Chondrocyte (in vitro differentiated cells): ENCODE measurements at regions not wholly inside any gene's neighbourhood (a gene's known extent, or its start where the extent isn't known, plus 50 kb on each side); places are given as distances from the start of the nearest gene placed in this dataset.

ENCODE experiments used
- DNase-seq: peaks from one replicate; pipeline ENCODE4 v3.0.0; 2021; ENCODE audit warnings: mixed read lengths, low spot score
- H3K27ac Mint-ChIP-seq: one replicate; pipeline ENCODE4 v1.8.0; 2021; ENCODE audit warnings: mild to moderate bottlenecking, moderate library complexity, mixed read lengths; ENCODE audit not compliant: unreplicated experiment
- H3K27me3 Mint-ChIP-seq: 2 replicates; pipeline ENCODE4 v1.8.0; 2021; ENCODE audit warnings: low read depth, mixed read lengths
- H3K36me3 Mint-ChIP-seq: 2 replicates; pipeline ENCODE4 v1.8.0; 2021; ENCODE audit warnings: low read depth, mixed read lengths
- H3K4me1 Mint-ChIP-seq: 2 replicates; pipeline ENCODE4 v1.8.0; 2021; ENCODE audit warnings: low read depth, mild to moderate bottlenecking, mixed read lengths
- H3K4me3 Mint-ChIP-seq: one replicate; pipeline ENCODE4 v1.8.0; 2021; ENCODE audit warnings: mild to moderate bottlenecking, moderate library complexity, mixed read lengths; ENCODE audit not compliant: unreplicated experiment
- H3K9me3 Mint-ChIP-seq: 2 replicates; pipeline ENCODE4 v1.8.0; 2021; ENCODE audit warnings: low read depth, mixed read lengths
- CTCF ChIP-seq: fragments of 200-600 bp; sonication (generic); IDR thresholded peaks from 2 replicates; pipeline ENCODE4 v1.5.0; 2021; ENCODE audit warnings: antibody characterized with exemption, mild to moderate bottlenecking, moderate library complexity

- no peak overlapping the region for H3K27ac Mint-ChIP-seq
- H3K27me3 Mint-ChIP-seq: peaks cover 7% of the 10 kb centered on the region
- no peak for DNase-seq
- no peak overlapping the region for H3K4me3 Mint-ChIP-seq
- no peaks in the 10 kb centered on the region for H3K4me1 Mint-ChIP-seq
- no peaks in the 10 kb centered on the region for H3K9me3 Mint-ChIP-seq
- no peak for TF ChIP-seq CTCF
- H3K36me3 Mint-ChIP-seq: no peaks in the 10 kb centered on the region
Observed at GRCh38 chr9:20224756-20225155, 397.5 kb downstream of the MLLT3 start.

- Mint-ChIP-seq H3K9me3 (no peaks in the 10 kb centered on the region), H3K36me3 (no peaks in the 10 kb centered on the region), H3K27me3 (peaks cover 10% of the 10 kb centered on the region), H3K4me1 (no peaks in the 10 kb centered on the region), H3K27ac (no peak overlapping the region), H3K4me3 (no peak overlapping the region)
- DNase-seq: no peak
- TF ChIP-seq CTCF: no peak
Observed at GRCh38 chr9:20220286-20220685, 402.0 kb downstream of the MLLT3 start.

- no peak for TF ChIP-seq CTCF
Observed at GRCh38 chr9:20219437-20219836, 402.9 kb downstream of the MLLT3 start.

GRCh38 chr9:20217596-20217995 lies 404.7 kb downstream of the MLLT3 start:
- H3K27me3 Mint-ChIP-seq: peaks cover 7% of the 10 kb centered on the region
- no peak for TF ChIP-seq CTCF
- H3K27ac Mint-ChIP-seq: no peak overlapping the region
- H3K4me3 Mint-ChIP-seq: no peak overlapping the region
- H3K9me3 Mint-ChIP-seq: no peaks in the 10 kb centered on the region
- H3K4me1 Mint-ChIP-seq: no peaks in the 10 kb centered on the region
- no peaks in the 10 kb centered on the region for H3K36me3 Mint-ChIP-seq
- DNase-seq: no peak

More at GRCh38 chr9:20219437-20219836, 402.9 kb downstream of the MLLT3 start:
- Mint-ChIP-seq H3K27me3 (peaks cover 10% of the 10 kb centered on the region), H3K36me3 (no peaks in the 10 kb centered on the region), H3K4me1 (no peaks in the 10 kb centered on the region), H3K27ac (no peak overlapping the region), H3K4me3 (no peak overlapping the region), H3K9me3 (no peaks in the 10 kb centered on the region)
- no peak for DNase-seq

GRCh38 chr9:20216438-20216837 lies 405.9 kb downstream of the MLLT3 start:
- no peak for DNase-seq
- no peak for TF ChIP-seq CTCF
- peaks cover 8% of the 10 kb centered on the region for H3K27me3 Mint-ChIP-seq
- H3K4me1 Mint-ChIP-seq: no peaks in the 10 kb centered on the region
- no peaks in the 10 kb centered on the region for H3K36me3 Mint-ChIP-seq
- H3K4me3 Mint-ChIP-seq: no peak overlapping the region
- no peak overlapping the region for H3K27ac Mint-ChIP-seq
- no peaks in the 10 kb centered on the region for H3K9me3 Mint-ChIP-seq
